HCT116 (cell line): ENCODE measurements at regions not wholly inside any gene's neighbourhood (a gene's known extent, or its start where the extent isn't known, plus 50 kb on each side); places are given as distances from the start of the nearest gene placed in this dataset.

Source experiments
- ATAC-seq: fragments of 200-7000 bp; cut with Tn5 transposase; 2 replicates; pipeline ENCODE4 v1.9.1; 2020; ENCODE audit warnings: mild to moderate bottlenecking, moderate library complexity
- BruUV-seq: library from RNA; stranded (reverse); fragments of 400-500 nt; replicated peaks from 2 replicates; lab custom pipeline; 2021; lab: Mats Ljungman, UMichigan
- CTCF ChIA-PET: fragments of 300-600 bp; sonication (Branson Sonifier 250); formaldehyde crosslinking; loops from one replicate; lab custom pipeline; 2021; ENCODE audit warnings: antibody characterized with exemption; lab: Charles Lee
- POLR2A ChIA-PET: fragments of 300-600, 350-600 bp; sonication (Branson Sonifier 250); formaldehyde crosslinking; loops from one replicate; lab custom pipeline; 2021; ENCODE audit warnings: antibody characterized with exemption; lab: Charles Lee
- RAD21 ChIA-PET, 2 experiments: fragments of 300-600 bp; sonication (Branson Sonifier 250); formaldehyde crosslinking; loops; one replicate each; lab custom pipeline; 2023; ENCODE audit warnings: low total read pairs in 2 of 2; ENCODE audit not compliant: uncharacterized antibody in 2 of 2, unreplicated experiment in 2 of 2, low non-redundant PET in 1 of 2; lab: Charles Lee
- DNase-seq: peaks from one replicate; pipeline ENCODE4 v3.0.0-alpha.2; 2010; ENCODE audit warnings: low read depth, low spot score
- H2AFZ ChIP-seq: fragments of 200-600 bp; shearing (Covaris generic), sonication (generic); 2 replicates; pipeline ENCODE4 v1.6.1; 2017; ENCODE audit warnings: low read depth, mixed run types, mixed read lengths, antibody characterized with exemption, low read length; ENCODE audit not compliant: poor library complexity, severe bottlenecking
- H3K27ac ChIP-seq: 2 replicates; pipeline ENCODE4 v1.5.1; 2012; ENCODE audit warnings: low read depth, low read length
- H3K27me3 ChIP-seq: fragments of 200-600 bp; sonication (generic); 2 replicates; pipeline ENCODE4 v1.6.1; 2016; ENCODE audit warnings: mixed run types, low read length, mixed read lengths; ENCODE audit not compliant: insufficient read depth
- H3K36me3 ChIP-seq, 2 experiments: fragments of 200-500 bp in 1 of 2; fragments of 200-600 bp in 1 of 2; sonication (Bioruptor generic) in 1 of 2; sonication (generic) in 1 of 2; 2 replicates each; pipeline versions ENCODE4 v1.5.1 to v1.6.1; 2014 to 2016; ENCODE audit warnings: low read length in 2 of 2, inconsistent platforms in 1 of 2, mixed read lengths in 1 of 2, mixed run types in 1 of 2; ENCODE audit not compliant: insufficient read depth in 2 of 2, control insufficient read depth in 1 of 2
- H3K4me1 ChIP-seq, 2 experiments: fragments of 200-600 bp in 1 of 2; sonication (generic) in 1 of 2; 2 replicates each; pipeline versions ENCODE4 v1.5.1 to v1.6.1; 2012 to 2017; ENCODE audit warnings: low read length in 2 of 2, inconsistent platforms in 1 of 2, mild to moderate bottlenecking in 1 of 2, mixed read lengths in 1 of 2, mixed run types in 1 of 2, moderate library complexity in 1 of 2; ENCODE audit not compliant: insufficient read depth in 2 of 2, control insufficient read depth in 1 of 2
- H3K4me2 ChIP-seq: fragments of 200-600 bp; sonication (generic); 2 replicates; pipeline ENCODE4 v1.6.1; 2017; ENCODE audit warnings: mixed run types, low read length, mixed read lengths
- H3K4me3 ChIP-seq, 2 experiments: fragments of 200-600 bp in 1 of 2; sonication (generic) in 1 of 2; replicated peaks in 1 of 2; 2 replicates each; pipeline ENCODE4 v1.5.1; 2011 to 2016; ENCODE audit warnings: low read length in 2 of 2, control low read depth in 1 of 2, low read depth in 1 of 2, mild to moderate bottlenecking in 1 of 2, mixed read lengths in 1 of 2, mixed run types in 1 of 2
- H3K79me2 ChIP-seq: fragments of 200-600 bp; sonication (generic); 2 replicates; pipeline ENCODE4 v1.6.1; 2017; ENCODE audit warnings: mild to moderate bottlenecking, mixed run types, low read length, moderate library complexity, mixed read lengths; ENCODE audit not compliant: insufficient read depth
- H3K9ac ChIP-seq: fragments of 200-600 bp; sonication (generic); 2 replicates; pipeline ENCODE4 v1.6.1; 2016; ENCODE audit warnings: low read length, mixed read lengths
- H3K9me2 ChIP-seq: fragments of 200-600 bp; sonication (generic), shearing (Covaris generic); 2 replicates; pipeline ENCODE4 v1.6.1; 2017; ENCODE audit warnings: mixed run types, mild to moderate bottlenecking, moderate library complexity; ENCODE audit not compliant: insufficient read depth
- H3K9me3 ChIP-seq, 2 experiments: fragments of 200-500 bp in 1 of 2; fragments of 200-600 bp in 1 of 2; sonication (Bioruptor generic) in 1 of 2; sonication (generic) in 1 of 2; 2 replicates each; pipeline ENCODE4 v1.6.1; 2014 to 2017; ENCODE audit warnings: low read length in 2 of 2, mixed read lengths in 2 of 2, inconsistent platforms in 1 of 2, low read depth in 1 of 2, mild to moderate bottlenecking in 1 of 2, mixed run types in 1 of 2, moderate library complexity in 1 of 2; ENCODE audit not compliant: control insufficient read depth in 1 of 2, insufficient read depth in 1 of 2
- H4K20me1 ChIP-seq: fragments of 200-600 bp; sonication (generic), shearing (Covaris generic); 2 replicates; pipeline ENCODE4 v1.6.1; 2017; ENCODE audit warnings: mixed run types, mild to moderate bottlenecking, moderate library complexity; ENCODE audit not compliant: insufficient read depth
- CBX3 ChIP-seq: IDR thresholded peaks from 2 replicates; pipeline ENCODE4 v1.6.1; 2012; ENCODE audit warnings: low read depth
- EZH2 ChIP-seq: fragments of 200-600 bp; sonication (generic); IDR thresholded peaks from 2 replicates; pipeline ENCODE4 v1.6.1; 2017; ENCODE audit warnings: antibody characterized with exemption, mixed run types
- EZH2phosphoT487 ChIP-seq: fragments of 200-600 bp; IDR thresholded peaks from 2 replicates; pipeline ENCODE4 v1.6.1; 2018; ENCODE audit warnings: antibody characterized with exemption, borderline replicate concordance
- POLR2A ChIP-seq: IDR thresholded peaks from 2 replicates; pipeline ENCODE4 v1.7.0; 2011; ENCODE audit warnings: borderline replicate concordance; ENCODE audit not compliant: insufficient read depth, insufficient read length; ENCODE audit errors: extremely low read depth
- SRF ChIP-seq: IDR thresholded peaks from 2 replicates; pipeline ENCODE4 v1.6.1; 2012; ENCODE audit warnings: low read depth
- YY1 ChIP-seq: IDR thresholded peaks from 2 replicates; pipeline ENCODE4 v1.6.1; 2011; ENCODE audit warnings: low read length, low read depth, moderate library complexity, mild to moderate bottlenecking; ENCODE audit not compliant: insufficient replicate concordance; ENCODE audit errors: extremely low read depth
- intact Hi-C: fragments of 100-400 bp; cut with micrococcal nuclease; formaldehyde crosslinking; loops from 2 replicates; pipeline ENCODE4 v1.10.0; 2022

DNA sequence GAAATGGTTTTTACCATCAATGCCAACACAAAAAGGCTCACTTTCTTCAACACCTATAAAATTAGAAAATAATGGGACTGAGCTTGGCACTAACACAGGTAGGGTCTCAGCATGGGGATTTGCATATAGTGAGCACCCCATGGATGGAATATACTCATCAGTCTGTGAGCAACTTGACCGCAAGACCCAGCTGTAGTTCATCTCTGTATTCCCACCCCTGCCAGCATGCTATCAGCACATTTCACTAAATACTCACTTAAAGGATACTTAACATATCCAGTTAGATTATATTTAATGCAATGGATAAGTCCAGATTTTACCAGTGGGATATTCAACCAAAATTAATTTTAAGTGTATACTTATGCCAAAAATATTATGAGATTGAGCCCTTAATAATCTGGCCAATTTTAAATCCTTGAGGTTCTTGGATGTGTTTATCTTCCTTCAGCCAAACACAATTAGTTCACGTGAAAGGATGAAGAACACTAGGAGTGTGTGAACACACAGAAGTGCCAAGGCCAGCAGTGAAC is 66.7 kb downstream of the C16orf95 start:
- POLR2A ChIA-PET: no interaction called here
- no peaks in the 10 kb centered on the region for H3K9me3 ChIP-seq
- H3K36me3 ChIP-seq: no peaks in the 10 kb centered on the region
- BruUV-seq: no TSS peak
- TF ChIP-seq YY1 (no peak), EZH2phosphoT487 (no peak), POLR2A (no peak), EZH2 (no peak), SRF (no peak)
- no peak overlapping the region for H2AFZ ChIP-seq
- H3K9ac ChIP-seq: no peak overlapping the region
- H4K20me1 ChIP-seq: no peaks in the 10 kb centered on the region
- intact Hi-C loops: no loop called here
- H3K79me2 ChIP-seq: no peaks in the 10 kb centered on the region
- CTCF ChIA-PET: no interaction called here
- RAD21 ChIA-PET: no interaction called here
- no peak overlapping the region for H3K4me2 ChIP-seq
- H3K9me2 ChIP-seq: no peaks in the 10 kb centered on the region
- H3K4me1 ChIP-seq: no peaks in the 10 kb centered on the region
- H3K27me3 ChIP-seq: no peaks in the 10 kb centered on the region
- ATAC-seq (no peak), DNase-seq (no peak)
- no peak overlapping the region for H3K27ac ChIP-seq
- no peak overlapping the region for H3K4me3 ChIP-seq

DNA sequence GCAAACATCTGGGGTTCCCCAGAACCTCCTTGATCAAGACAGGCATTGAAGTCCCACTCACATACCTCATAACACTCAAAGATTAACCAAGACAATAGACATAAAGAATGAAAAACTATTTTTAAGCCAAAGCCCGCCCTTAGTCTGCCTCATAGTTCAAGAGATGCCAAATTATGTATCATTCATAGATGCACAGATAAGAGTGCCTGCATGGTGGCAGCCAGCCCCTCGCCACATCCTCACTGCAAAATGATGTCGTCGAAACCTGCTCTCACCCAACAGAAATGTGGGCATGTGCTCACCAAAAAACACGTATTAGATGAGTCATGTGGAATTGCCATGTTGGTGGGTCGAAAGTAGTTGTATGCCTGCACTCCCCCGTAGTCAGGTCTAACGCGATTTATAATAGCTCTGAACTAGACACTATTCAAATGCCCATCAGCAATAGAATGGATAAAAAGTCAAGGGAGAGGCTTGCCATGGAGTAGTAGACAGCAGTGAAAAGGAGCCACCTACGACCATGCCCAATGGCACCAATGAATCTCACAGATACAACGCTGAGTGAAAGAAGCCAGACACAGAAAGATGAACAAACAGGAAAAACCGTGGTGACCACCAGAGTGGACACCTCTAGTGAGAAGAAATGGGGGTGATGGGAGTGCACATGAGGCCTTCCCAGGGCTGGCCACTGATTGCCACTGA is 64.8 kb downstream of the C16orf95 start:
- Histone ChIP-seq H3K9ac (no peak overlapping the region), H3K4me1 (no peaks in the 10 kb centered on the region), H3K9me2 (no peaks in the 10 kb centered on the region), H3K79me2 (no peaks in the 10 kb centered on the region), H3K27me3 (no peaks in the 10 kb centered on the region), H4K20me1 (no peaks in the 10 kb centered on the region), H3K9me3 (no peaks in the 10 kb centered on the region), H3K4me3 (no peak overlapping the region), H2AFZ (no peak overlapping the region), H3K4me2 (no peak overlapping the region), H3K36me3 (no peaks in the 10 kb centered on the region), H3K27ac (no peak overlapping the region)
- TF ChIP-seq CBX3: no peak
- intact Hi-C loops: no loop called here
- ATAC-seq (no peak), DNase-seq (no peak)
- ChIA-PET RAD21 (no interaction called here), POLR2A (no interaction called here), CTCF (no interaction called here)
- no TSS peak for BruUV-seq
